KBM-7 (cell line): ENCODE measurements at regions not wholly inside any gene's neighbourhood (a gene's known extent, or its start where the extent isn't known, plus 50 kb on each side); places are given as distances from the start of the nearest gene placed in this dataset.

Experiments
- DNase-seq: peaks from one replicate; pipeline ENCODE4 v3.0.0-alpha.2; 2015
- in situ Hi-C: fragments of 300-500 bp; cut with MboI; formaldehyde crosslinking; loops from 2 replicates; pipeline ENCODE4 v1.14.3; 2020; ENCODE audit warnings: low sequenced_read_pairs, low pct_unique_long_range_greater_than_20kb, mixed read lengths

DNA sequence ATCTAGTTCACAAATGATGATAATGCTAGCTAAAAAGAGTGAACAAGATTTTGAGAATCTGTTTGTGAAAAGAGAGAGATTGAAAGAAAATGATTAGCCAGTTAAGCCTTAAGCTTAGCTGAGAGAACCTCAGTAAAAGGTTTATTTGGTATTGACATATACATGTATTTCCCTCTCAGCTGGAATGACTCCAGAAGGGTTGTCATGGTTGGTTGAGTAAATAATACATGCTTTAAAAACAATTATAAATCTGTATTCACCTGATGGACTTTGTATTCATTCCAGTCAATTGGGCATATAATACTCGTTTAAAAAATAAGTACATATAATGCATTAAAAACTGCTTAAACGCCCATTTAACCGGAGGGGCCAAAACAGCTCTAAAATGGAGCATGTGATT, 181.4 kb downstream of the GRB14 start:
- DNase-seq: no peak
- in situ Hi-C loops: no loop called here

DNA sequence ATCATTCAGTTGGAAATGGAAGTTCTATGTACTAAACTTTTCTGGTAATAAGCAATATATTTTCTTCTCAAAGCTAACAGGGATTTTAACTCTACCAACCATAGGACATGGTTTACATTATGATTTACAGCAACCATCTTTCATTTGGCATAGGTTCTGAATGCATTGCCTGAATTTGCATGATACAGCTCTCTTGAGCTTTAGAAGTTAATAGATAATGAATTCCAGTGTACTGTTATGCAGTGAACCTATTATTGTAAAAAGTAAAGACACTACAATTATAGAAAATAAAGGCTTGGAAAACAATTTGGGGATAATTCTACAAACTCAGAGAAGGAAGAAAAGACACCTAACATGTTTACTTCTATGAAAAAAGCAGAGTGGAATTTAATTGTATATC, 182.0 kb downstream of the GRB14 start:
- in situ Hi-C loops: no loop called here
- DNase-seq: no peak

DNA sequence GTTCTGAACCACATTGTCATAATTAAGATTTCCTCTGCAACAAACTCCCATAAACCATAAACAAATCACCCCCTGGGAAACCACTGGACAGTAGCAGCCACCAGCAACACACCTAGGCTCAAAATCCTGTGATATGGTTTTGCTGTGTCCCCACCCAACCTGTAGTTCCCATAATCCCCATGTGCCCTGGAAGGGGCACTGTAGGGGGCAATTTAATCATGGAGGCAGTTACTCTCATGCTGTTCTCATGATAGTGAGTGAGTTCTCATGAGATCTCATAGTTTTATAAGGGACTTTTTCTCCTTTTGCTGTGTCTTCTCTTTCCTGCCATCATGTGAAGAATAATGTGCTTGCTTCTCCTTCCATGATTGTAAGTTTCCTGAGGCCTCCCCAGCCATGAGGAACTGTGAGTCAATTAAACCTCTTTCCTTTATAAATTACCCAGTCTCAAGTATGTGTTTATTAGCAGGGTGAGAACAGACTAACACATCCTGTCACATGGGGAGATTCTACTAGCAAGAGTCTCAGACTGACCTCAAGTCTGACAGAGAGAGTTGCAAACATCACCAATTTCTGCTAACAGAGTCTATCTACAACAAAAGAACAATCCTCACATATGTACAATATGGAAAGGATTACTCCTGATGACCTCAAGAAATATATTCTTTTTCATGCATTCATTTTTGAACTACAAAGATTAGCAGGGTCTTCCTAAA, 182.6 kb downstream of the GRB14 start:
- DNase-seq: no peak

DNA sequence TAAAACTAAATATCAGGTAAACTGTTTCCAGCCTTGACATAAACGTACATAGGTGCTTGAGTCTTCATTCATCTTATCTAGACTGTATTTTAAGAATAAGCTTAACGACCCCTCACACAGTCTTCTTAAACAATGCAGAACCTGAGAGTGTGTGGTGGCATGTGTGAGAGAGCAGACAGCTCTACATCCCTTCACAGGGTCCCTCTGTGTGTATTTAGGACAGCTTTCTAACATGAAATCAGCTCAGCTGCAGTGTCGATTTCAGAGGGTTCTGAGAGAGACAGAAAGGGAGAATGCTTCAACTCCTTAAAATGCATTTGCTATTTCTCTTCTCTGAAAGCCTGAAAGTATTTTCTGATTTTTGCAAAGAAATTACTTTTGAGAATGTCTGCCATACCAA, 185.2 kb downstream of the GRB14 start:
- no peak for DNase-seq
- in situ Hi-C loops: no loop called here

More for the DNA sequence above, 182.6 kb downstream of the GRB14 start:
- in situ Hi-C loops: no loop called here

DNA sequence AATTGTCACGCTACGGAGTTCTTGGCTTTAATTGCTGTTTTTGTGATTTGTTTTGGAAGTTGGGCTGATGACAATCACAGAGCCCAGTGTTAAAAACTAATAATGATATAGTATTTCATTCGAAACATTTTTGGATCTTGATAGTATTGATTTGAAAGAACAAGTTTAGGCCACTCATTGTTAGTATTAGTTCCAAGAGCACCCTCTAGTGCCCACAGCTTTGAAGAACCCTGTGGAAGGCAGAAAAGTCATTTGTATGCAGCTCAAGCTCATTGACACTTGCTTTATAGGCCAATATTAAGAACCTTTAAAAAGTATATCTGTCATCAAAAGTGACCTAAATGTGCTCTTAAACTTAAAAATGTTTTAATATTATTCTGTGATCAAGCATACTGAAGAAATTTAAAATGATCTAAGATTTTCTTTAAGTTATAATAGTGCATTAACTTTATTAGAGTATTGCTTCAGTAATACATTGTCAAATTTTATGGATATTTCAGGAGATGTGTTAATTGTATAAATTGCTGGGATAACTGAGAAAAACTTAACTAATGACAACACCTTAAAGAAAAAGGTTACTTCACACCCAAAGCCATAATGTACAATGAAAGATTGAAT, 191.0 kb downstream of the GRB14 start:
- peak; percentile 34 for DNase-seq
- in situ Hi-C loops: no loop called here

DNA sequence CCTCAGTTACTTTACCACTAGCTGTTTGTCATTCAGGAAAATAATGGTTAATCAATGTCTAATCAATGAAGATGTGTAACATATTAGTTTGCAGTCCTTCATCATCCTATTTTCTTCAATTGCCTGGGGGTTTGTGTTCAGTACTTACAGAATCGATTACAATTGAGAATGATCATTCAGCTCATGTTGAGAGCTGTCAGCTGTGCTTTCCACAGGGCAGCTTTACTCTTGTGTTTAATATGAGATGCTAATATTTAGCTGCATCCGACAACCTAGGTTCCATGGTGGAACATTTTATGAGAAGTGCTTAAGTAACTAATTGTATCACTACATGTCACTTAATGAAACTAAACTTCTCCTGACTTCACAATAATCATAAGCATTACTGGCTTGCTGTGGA, 191.9 kb downstream of the GRB14 start:
- DNase-seq: no peak
- in situ Hi-C loops: no loop called here

DNA sequence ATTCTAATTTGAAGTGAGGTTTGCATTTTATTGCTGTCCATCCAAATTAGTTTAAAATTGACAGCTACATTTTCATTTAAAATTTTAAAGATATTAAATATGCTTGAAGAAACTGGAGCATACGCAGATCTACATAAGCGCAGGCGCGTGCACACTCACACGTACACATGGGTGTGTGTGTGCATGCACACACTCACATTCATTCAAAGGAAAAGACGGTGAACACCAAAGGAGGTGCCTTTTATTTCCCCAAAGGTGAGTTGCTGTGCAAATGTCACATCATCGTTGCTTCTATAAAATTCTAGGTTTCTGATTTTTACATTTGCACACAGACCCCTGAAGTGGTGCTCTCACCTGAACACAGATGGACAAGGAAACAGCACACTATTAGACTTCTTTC, 194.2 kb downstream of the GRB14 start:
- DNase-seq: no peak
- in situ Hi-C loops: no loop called here

DNA sequence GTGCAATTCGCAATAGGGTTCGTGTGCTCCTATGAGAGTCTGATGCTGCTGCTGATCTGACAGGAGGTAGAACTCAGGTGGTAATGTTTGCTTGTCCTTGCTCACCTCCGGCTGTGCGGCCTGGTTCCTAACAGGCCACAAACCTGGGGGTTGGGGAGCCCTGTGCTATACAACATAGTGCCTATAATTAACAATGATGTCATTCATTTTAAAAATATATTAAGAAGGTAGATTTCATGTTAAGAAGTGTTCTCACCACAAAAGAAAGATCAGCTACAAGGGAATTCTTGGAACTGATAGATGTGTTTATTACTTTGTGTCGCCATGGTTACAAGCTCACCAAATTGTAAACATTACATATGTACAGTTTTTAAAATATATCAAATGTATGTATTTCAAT, 200.5 kb downstream of the GRB14 start:
- in situ Hi-C loops: no loop called here

DNA sequence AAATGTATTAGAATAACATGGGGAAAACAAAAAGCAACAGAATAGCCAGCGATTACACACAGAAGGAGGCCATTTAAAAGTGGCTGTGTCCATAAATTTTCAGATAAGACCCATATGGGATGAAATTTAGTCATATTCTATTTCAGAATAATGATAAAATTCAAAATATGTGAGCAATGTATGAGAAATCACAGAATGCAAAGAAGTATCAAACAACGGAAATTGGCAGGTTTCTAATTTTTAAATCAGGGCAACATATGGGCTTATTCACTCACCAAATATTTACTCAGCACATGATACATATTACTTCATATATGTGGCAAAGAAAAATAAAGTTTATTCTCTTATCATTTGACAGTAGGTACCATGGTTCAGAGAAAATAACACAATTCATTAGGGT, 208.5 kb downstream of the GRB14 start:
- in situ Hi-C loops: no loop called here
- no peak for DNase-seq

More for the DNA sequence above, 200.5 kb downstream of the GRB14 start:
- DNase-seq: no peak

DNA sequence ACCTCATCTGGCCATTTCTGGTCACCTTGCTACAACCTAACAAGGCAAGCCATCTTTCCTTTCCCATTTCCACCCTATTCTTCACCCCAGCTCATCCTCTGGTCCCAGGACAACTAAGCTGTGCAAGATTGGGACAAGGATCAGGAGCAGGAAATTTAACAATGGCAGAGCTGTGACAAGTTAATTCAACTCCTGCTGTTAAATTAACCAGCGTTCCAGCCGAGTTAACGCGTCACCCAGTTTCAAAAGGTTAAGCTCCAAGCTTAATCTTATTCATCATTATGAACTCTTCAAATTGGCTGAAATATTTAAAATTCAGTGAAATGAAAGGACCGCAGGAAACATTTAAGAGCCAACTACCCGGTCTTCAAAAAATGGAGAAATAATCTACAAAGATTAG, 231.9 kb downstream of the GRB14 start:
- in situ Hi-C loops: no loop called here

DNA sequence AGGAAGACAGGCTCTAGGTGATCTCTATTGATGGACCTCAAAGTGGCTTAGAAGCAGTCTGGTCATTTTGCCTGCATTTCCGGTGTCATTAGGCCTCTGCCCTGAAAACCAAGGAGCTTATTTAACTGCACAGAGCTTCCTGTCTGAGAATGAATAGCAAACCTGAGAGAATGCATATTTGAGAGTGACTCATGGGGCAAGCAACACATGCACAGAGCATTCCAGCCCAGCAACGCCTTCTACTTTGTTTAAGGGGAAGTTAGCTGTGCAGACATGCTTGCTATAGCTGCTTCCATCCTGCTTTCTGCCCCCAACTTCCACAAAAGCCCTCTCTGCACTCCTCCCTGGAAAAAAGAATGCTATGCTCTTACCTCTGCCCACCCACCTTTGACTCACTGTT, 232.8 kb downstream of the GRB14 start:
- in situ Hi-C loops: no loop called here
- peak; percentile 1 for DNase-seq

More for the DNA sequence above, 231.9 kb downstream of the GRB14 start:
- DNase-seq: no peak

DNA sequence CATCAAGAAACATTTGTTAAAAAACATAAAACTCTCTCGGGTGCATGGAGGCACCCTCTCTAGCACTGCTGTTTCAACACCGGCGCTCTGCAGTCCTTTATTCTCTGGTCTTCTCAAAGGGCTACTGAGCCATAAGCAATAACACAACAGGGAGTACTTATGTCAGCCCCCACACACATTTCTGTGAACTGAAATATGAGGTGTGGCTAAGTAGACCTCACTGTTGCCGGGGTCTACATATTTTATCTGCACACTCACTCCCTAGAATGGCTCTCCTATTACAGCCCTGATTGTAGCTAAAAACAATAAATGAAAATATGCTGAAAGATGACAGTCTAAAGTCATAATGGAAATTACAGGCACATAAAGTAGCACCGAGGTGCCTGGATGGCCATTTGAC, 235.1 kb downstream of the GRB14 start:
- DNase-seq: no peak
- in situ Hi-C loops: no loop called here

DNA sequence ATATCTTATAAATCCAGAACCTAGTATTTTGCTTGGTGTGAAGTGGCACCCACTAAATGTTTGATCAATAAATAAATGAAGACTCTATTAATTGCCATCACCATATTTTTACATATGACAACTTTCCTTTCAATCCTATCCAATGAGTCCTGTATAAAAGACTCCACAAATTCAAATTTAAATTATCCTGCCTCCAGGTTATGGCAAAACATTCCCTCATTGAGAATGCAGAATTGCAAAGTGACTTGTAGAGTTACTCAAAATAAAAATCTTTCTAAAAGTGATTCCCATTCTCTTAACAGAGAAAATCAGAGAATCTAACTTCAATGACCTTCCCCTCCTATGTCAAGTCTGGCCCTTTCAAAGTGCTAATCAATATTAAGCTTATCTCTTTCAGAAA, 236.8 kb downstream of the GRB14 start:
- in situ Hi-C loops: no loop called here
- DNase-seq: no peak

DNA sequence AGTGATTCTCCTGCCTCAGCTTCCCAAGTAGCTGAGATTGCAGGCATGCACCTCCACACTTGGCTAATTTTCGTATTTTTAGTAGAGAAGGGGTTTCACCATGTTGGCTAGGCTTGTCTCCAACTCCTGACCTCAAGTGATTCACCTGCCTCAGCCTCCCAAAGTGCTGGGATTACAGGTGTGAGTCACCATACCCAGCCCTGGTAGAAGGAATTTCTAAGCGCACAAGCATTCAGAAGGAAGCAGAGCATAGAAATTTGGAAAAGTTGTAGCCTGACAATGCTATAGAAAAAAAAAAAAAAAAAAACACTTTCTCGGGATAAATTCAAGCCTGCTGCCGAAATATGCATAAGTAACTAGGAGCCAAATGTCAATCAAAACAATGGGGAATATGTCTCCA, 249.4 kb downstream of the GRB14 start:
- in situ Hi-C loops: no loop called here

DNA sequence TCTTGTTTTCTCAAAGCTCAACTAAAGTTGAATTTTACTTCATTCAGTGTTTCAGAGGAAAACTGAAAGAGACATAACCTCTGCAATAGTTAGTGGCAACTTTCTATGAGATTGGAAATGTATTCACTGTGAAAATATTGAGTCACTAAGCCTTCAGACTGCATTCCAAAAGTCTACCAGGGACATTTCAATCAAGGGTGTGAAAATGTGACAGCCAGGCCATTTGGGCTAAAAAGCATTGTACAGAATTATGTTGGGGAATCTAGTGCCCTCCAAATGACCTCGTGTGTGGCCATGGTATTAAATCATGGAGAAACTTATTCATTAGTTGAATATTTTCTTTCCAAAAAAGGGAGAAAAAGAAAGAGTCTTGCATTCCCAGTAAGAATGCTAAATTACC, 251.9 kb downstream of the GRB14 start:
- DNase-seq: no peak
- in situ Hi-C loops: no loop called here

More for the DNA sequence above, 249.4 kb downstream of the GRB14 start:
- DNase-seq: no peak

DNA sequence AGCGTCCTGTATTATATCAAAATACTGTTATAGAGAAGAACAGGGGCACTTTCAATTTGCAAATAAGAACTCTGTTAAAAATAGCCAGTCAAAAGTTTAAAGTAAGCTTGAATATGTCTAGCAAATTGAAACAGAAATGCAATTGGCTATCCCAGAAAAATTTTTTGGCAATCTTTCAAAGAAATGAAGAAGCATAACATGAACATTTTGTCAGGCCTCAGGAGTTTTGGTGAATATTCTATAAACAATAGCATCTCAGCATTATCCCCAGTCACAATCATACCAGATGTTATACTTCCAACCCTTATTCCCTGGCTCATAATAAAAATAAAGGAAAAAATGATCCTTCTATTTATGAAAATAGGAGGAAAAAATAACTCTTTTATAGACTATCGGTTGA, 252.4 kb downstream of the GRB14 start:
- in situ Hi-C loops: no loop called here
- no peak for DNase-seq

DNA sequence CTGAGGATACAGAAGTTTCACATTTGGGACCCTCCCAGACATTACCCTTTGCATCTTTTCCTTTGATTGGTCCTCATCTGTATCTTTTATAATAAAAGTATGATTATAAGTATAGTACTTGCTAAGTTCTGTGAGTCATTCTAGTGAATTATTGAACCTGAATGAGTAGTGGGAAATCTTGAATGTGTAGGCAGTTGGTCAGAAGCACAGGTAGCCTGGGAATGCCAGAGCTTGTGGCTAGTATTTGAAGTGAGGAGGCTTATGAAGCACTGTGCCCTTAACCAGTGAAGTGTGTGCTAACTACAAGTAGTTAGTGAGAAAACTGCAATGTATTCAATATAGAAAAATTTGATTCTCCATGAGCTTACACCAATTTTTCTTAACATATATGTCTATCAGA, 257.6 kb downstream of the GRB14 start:
- DNase-seq: no peak
- in situ Hi-C loops: no loop called here

DNA sequence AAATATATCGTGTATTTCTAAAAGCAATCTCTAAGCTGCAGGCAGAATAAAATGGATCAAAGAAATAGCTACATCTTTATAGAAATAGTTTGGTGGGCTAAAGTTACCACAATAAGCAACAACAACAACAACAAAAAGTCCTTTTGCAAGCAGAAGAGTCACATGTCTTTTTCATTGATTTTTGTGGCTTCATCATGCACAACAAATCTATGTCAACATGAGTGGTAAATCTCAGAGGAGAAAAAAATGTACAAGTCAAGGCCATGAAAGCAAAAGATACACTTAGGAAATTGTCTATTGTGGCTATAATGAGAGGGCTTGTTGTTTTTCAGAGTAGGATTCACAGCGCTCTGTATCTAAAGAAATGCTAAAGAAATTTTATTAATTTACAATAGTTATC, 269.7 kb downstream of the GRB14 start:
- in situ Hi-C loops: no loop called here
- DNase-seq: no peak

DNA sequence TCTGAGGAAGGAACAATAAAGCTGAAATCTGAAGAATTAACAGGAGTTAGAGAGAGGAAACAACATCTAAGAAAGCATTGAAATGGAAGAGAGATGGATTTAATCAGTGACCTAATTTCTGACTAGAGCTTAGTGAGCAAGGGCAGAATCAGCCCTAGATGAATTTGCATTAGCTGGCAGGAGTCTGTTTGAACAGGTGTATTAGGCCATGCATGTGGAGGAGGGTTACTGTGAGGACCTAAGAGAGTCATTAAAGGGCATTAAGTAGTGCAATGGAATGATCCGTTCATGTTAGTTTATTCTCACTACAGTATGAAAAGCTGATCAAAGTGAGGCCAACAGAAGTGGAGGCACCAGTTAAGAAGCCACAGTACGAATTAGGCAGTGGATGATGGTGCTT, 285.3 kb downstream of the GRB14 start:
- in situ Hi-C loops: no loop called here
- no peak for DNase-seq

DNA sequence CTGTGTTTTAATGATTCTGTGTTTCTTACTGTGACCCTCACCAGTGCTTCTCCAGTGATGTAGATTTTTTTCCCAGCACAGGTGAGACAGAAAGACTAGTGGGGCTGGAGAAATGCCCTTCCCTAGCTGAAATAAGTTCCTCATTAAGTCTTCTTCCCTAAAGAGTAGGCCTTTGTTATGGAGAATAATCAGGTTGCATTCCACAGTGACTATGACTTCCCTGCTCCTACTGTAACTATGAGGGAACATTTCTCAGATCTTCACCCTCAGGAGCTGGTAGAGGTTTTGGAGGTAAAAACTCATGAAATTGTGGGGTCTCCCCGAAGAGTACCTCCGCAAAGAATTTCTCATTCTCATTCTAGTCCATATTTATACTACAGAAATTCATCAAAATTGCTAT, 286.2 kb downstream of the GRB14 start:
- no peak for DNase-seq
- in situ Hi-C loops: no loop called here

DNA sequence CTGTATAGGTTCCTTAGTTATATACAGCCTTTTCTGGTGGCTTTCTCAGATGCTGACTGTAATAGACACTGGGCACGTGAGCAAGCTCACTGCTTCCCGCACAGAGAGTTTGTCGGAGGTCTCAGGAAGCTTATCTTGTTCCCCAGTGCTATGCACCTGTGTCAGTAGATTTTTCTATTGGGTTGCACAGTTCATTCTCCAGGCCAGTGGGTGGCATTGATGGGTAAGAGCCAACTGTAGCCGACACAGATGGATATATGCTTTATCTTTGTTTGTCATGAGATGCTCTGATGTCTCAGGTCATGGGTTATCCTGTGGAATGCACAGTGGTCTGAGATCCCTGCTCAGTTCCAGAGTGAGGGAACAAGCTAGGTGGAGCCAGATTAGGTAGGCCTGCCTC, 293.0 kb downstream of the GRB14 start:
- DNase-seq: no peak
- in situ Hi-C loops: no loop called here
